ENCODE measurements at regions not wholly inside any gene's neighbourhood (a gene's known extent, or its start where the extent isn't known, plus 50 kb on each side); places are given as distances from the start of the nearest gene placed in this dataset.

GRCh38 chr3:193901007-193901406 lies 234.9 kb upstream of the HES1 start:
- Histone ChIP-seq H3K27me3 (ENCODE audit: insufficient read depth, poor library complexity, severe bottlenecking) (no peaks in the 10 kb centered on the region), H3K27ac (ENCODE audit: poor library complexity, severe bottlenecking) (no peak overlapping the region), H3K4me1 (ENCODE audit: insufficient read depth, poor library complexity, severe bottlenecking) (peaks cover 6% of the 10 kb centered on the region), H3K9me3 (ENCODE audit: severe bottlenecking) (no peaks in the 10 kb centered on the region), H3K36me3 (ENCODE audit: low read depth) (no peaks in the 10 kb centered on the region), H3K4me3 (ENCODE audit: severe bottlenecking) (no peak overlapping the region)
- ATAC-seq (ENCODE audit: low read depth) (no peak), DNase-seq (ENCODE audit: low spot score) (no peak)
- no peak for TF ChIP-seq CTCF (IDR thresholded peaks at IDR 0.05; ENCODE audit: poor library complexity, severe bottlenecking)

- no peak for ATAC-seq (ENCODE audit: low read depth)
- Histone ChIP-seq H3K4me1 (ENCODE audit: insufficient read depth, poor library complexity, severe bottlenecking) (no peaks in the 10 kb centered on the region), H3K36me3 (ENCODE audit: low read depth) (no peaks in the 10 kb centered on the region), H3K4me3 (ENCODE audit: severe bottlenecking) (no peak overlapping the region), H3K27ac (ENCODE audit: poor library complexity, severe bottlenecking) (no peak overlapping the region), H3K27me3 (ENCODE audit: insufficient read depth, poor library complexity, severe bottlenecking) (no peaks in the 10 kb centered on the region), H3K9me3 (ENCODE audit: severe bottlenecking) (no peaks in the 10 kb centered on the region)
- DNase-seq (ENCODE audit: low spot score) = no peak
- TF ChIP-seq CTCF (IDR thresholded peaks at IDR 0.05; ENCODE audit: poor library complexity, severe bottlenecking) = no peak
Observed at GRCh38 chr3:193902607-193903511, 233.1 kb upstream of the HES1 start.

- DNase-seq (ENCODE audit: low spot score) = no peak
- H3K4me3 ChIP-seq (ENCODE audit: severe bottlenecking) = no peak overlapping the region
- H3K27ac ChIP-seq (ENCODE audit: poor library complexity, severe bottlenecking) = no peak overlapping the region
- no peaks in the 10 kb centered on the region for H3K4me1 ChIP-seq (ENCODE audit: insufficient read depth, poor library complexity, severe bottlenecking)
- no peaks in the 10 kb centered on the region for H3K9me3 ChIP-seq (ENCODE audit: severe bottlenecking)
- no peaks in the 10 kb centered on the region for H3K27me3 ChIP-seq (ENCODE audit: insufficient read depth, poor library complexity, severe bottlenecking)
- TF ChIP-seq CTCF (IDR thresholded peaks at IDR 0.05; ENCODE audit: poor library complexity, severe bottlenecking) = no peak
- H3K36me3 ChIP-seq (ENCODE audit: low read depth) = no peaks in the 10 kb centered on the region
- ATAC-seq (ENCODE audit: low read depth) = no peak
Observed at GRCh38 chr3:193903512-193903817, 232.5 kb upstream of the HES1 start.

- Histone ChIP-seq H3K4me3 (ENCODE audit: severe bottlenecking) (no peak overlapping the region), H3K27me3 (ENCODE audit: insufficient read depth, poor library complexity, severe bottlenecking) (no peaks in the 10 kb centered on the region), H3K4me1 (ENCODE audit: insufficient read depth, poor library complexity, severe bottlenecking) (no peaks in the 10 kb centered on the region), H3K9me3 (ENCODE audit: severe bottlenecking) (no peaks in the 10 kb centered on the region), H3K36me3 (ENCODE audit: low read depth) (no peaks in the 10 kb centered on the region), H3K27ac (ENCODE audit: poor library complexity, severe bottlenecking) (no peak overlapping the region)
- no peak for ATAC-seq (ENCODE audit: low read depth)
- no peak for DNase-seq (ENCODE audit: low spot score)
- TF ChIP-seq CTCF (IDR thresholded peaks at IDR 0.05; ENCODE audit: poor library complexity, severe bottlenecking) = no peak
Observed at GRCh38 chr3:193903966-193904365, 232.0 kb upstream of the HES1 start.

All from RWPE2 (cell line).